Mesendoderm (in vitro differentiated cells): ENCODE measurements at regions not wholly inside any gene's neighbourhood (a gene's known extent, or its start where the extent isn't known, plus 50 kb on each side); places are given as distances from the start of the nearest gene placed in this dataset.

ENCODE experiments used
- DNase-seq: peaks from one replicate; pipeline ENCODE4 v3.0.0; 2013
- H2AK5ac ChIP-seq: 2 replicates; pipeline ENCODE4 v1.6.1; 2013; ENCODE audit warnings: low read length, inconsistent platforms
- H2BK120ac ChIP-seq: 2 replicates; pipeline ENCODE4 v1.6.1; 2013; ENCODE audit warnings: low read depth, mild to moderate bottlenecking, low read length, moderate library complexity, mixed read lengths
- H2BK15ac ChIP-seq: replicated peaks from 2 replicates; pipeline ENCODE4 v1.6.1; 2013; ENCODE audit warnings: low read depth, mild to moderate bottlenecking, moderate library complexity
- H2BK5ac ChIP-seq: 2 replicates; pipeline ENCODE4 v1.6.1; 2013; ENCODE audit warnings: low read length, inconsistent platforms
- H3K18ac ChIP-seq: 2 replicates; pipeline ENCODE4 v1.6.1; 2013; ENCODE audit warnings: mild to moderate bottlenecking, low read length, mixed read lengths
- H3K23ac ChIP-seq: one replicate; pipeline ENCODE4 v1.6.1; 2013; ENCODE audit warnings: low read length
- H3K27ac ChIP-seq: 2 replicates; pipeline ENCODE4 v1.5.1; 2013; ENCODE audit warnings: low read depth, mild to moderate bottlenecking, inconsistent platforms, low read length, moderate library complexity
- H3K27me3 ChIP-seq: 2 replicates; pipeline ENCODE4 v1.6.1; 2013; ENCODE audit warnings: low read length, control low read depth, mild to moderate bottlenecking, inconsistent platforms; ENCODE audit not compliant: insufficient read depth, poor library complexity
- H3K36me3 ChIP-seq: 2 replicates; pipeline ENCODE4 v1.6.1; 2013; ENCODE audit warnings: low read length, inconsistent platforms; ENCODE audit not compliant: control insufficient read depth, insufficient read depth
- H3K4ac ChIP-seq: one replicate; pipeline ENCODE4 v1.6.1; 2013; ENCODE audit warnings: low read depth, mild to moderate bottlenecking, low read length, moderate library complexity
- H3K4me1 ChIP-seq: 2 replicates; pipeline ENCODE4 v1.6.1; 2013; ENCODE audit warnings: low read depth, low read length, inconsistent platforms; ENCODE audit not compliant: control insufficient read depth
- H3K4me2 ChIP-seq: 2 replicates; pipeline ENCODE4 v1.6.1; 2013; ENCODE audit warnings: low read length
- H3K4me3 ChIP-seq: 2 replicates; pipeline ENCODE4 v1.5.1; 2013; ENCODE audit warnings: mild to moderate bottlenecking, low read length
- H3K56ac ChIP-seq: one replicate; pipeline ENCODE4 v1.6.1; 2013; ENCODE audit warnings: low read length
- H3K79me1 ChIP-seq: 2 replicates; pipeline ENCODE4 v1.6.1; 2013; ENCODE audit warnings: low read length, inconsistent platforms
- H3K79me2 ChIP-seq: 2 replicates; pipeline ENCODE4 v1.6.1; 2013; ENCODE audit warnings: mild to moderate bottlenecking, low read length; ENCODE audit not compliant: control insufficient read depth, insufficient read depth
- H3K9ac ChIP-seq: 2 replicates; pipeline ENCODE4 v1.6.1; 2013; ENCODE audit warnings: low read length, inconsistent platforms
- H4K5ac ChIP-seq: one replicate; pipeline ENCODE4 v1.6.1; 2013; ENCODE audit warnings: low read length
- H4K8ac ChIP-seq: one replicate; pipeline ENCODE4 v1.6.1; 2013; ENCODE audit warnings: low read depth, mild to moderate bottlenecking, control low read depth, low read length, moderate library complexity
- WGBS: extraction: QIAGEN DNeasy Blood & Tissue Kit; methylation state at CpG from one replicate; pipeline ENCODE4 v1.1.7; 2013; ENCODE audit warnings: low lambda C conversion rate, missing lambda C conversion rate; ENCODE audit not compliant: insufficient coverage; ENCODE audit errors: extremely low coverage; 5-methylcytosine and 5-hydroxymethylcytosine counted together

GRCh38 chr10:69687426-69687825, 57.4 kb downstream of the FAM241B start:
- no peaks in the 10 kb centered on the region for H3K27me3 ChIP-seq
- no peaks in the 10 kb centered on the region for H3K79me2 ChIP-seq
- DNase-seq = no peak
- no peak overlapping the region for H3K27ac ChIP-seq
- H3K18ac ChIP-seq = no peak overlapping the region
- no peak overlapping the region for H3K4me3 ChIP-seq
- no peaks in the 10 kb centered on the region for H3K4me1 ChIP-seq
- H3K23ac ChIP-seq = no peak overlapping the region
- H2BK5ac ChIP-seq = no peak overlapping the region
- no peak overlapping the region for H3K9ac ChIP-seq
- H4K8ac ChIP-seq = no peak overlapping the region
- no peak overlapping the region for H2BK120ac ChIP-seq
- H3K56ac ChIP-seq = no peak overlapping the region
- H2AK5ac ChIP-seq = no peak overlapping the region
- no peak overlapping the region for H4K5ac ChIP-seq
- H3K4ac ChIP-seq = no peak overlapping the region
- no peak overlapping the region for H2BK15ac ChIP-seq
- H3K36me3 ChIP-seq = no peaks in the 10 kb centered on the region
- H3K4me2 ChIP-seq = no peak overlapping the region
- no peaks in the 10 kb centered on the region for H3K79me1 ChIP-seq
- WGBS = no CpG with 5 or more reads among the region's 2 CpGs

- no peaks in the 10 kb centered on the region for H3K27me3 ChIP-seq
- H3K36me3 ChIP-seq = no peaks in the 10 kb centered on the region
- no peak overlapping the region for H3K18ac ChIP-seq
- no CpG with 5 or more reads among the region's 6 CpGs for WGBS
- no peak overlapping the region for H3K4ac ChIP-seq
- no peak overlapping the region for H3K27ac ChIP-seq
- no peak overlapping the region for H3K9ac ChIP-seq
- H3K79me2 ChIP-seq = no peaks in the 10 kb centered on the region
- no peaks in the 10 kb centered on the region for H3K4me1 ChIP-seq
- no peak overlapping the region for H4K8ac ChIP-seq
- H2BK120ac ChIP-seq = no peak overlapping the region
- H3K4me3 ChIP-seq = no peak overlapping the region
- H2BK15ac ChIP-seq = no peak overlapping the region
- H3K23ac ChIP-seq = no peak overlapping the region
- H3K79me1 ChIP-seq = no peaks in the 10 kb centered on the region
- H2BK5ac ChIP-seq = no peak overlapping the region
- H3K56ac ChIP-seq = no peak overlapping the region
- H2AK5ac ChIP-seq = no peak overlapping the region
- H4K5ac ChIP-seq = no peak overlapping the region
- no peak for DNase-seq
- H3K4me2 ChIP-seq = no peak overlapping the region
Measured at GRCh38 chr10:69692267-69692666, 62.2 kb downstream of the FAM241B start.

GRCh38 chr10:69692891-69693290, 62.8 kb downstream of the FAM241B start:
- no CpG with 5 or more reads among the region's 6 CpGs for WGBS
- H3K36me3 ChIP-seq = no peaks in the 10 kb centered on the region
- no peak overlapping the region for H3K9ac ChIP-seq
- H2AK5ac ChIP-seq = no peak overlapping the region
- H3K27me3 ChIP-seq = no peaks in the 10 kb centered on the region
- no peaks in the 10 kb centered on the region for H3K79me1 ChIP-seq
- H3K56ac ChIP-seq = no peak overlapping the region
- no peak overlapping the region for H2BK5ac ChIP-seq
- no peak overlapping the region for H2BK120ac ChIP-seq
- H4K5ac ChIP-seq = no peak overlapping the region
- no peak overlapping the region for H3K23ac ChIP-seq
- H3K4me2 ChIP-seq = no peak overlapping the region
- no peak overlapping the region for H3K4me3 ChIP-seq
- no peaks in the 10 kb centered on the region for H3K4me1 ChIP-seq
- no peak overlapping the region for H3K18ac ChIP-seq
- DNase-seq = no peak
- H3K27ac ChIP-seq = no peak overlapping the region
- H3K4ac ChIP-seq = no peak overlapping the region
- no peak overlapping the region for H2BK15ac ChIP-seq
- H3K79me2 ChIP-seq = no peaks in the 10 kb centered on the region
- no peak overlapping the region for H4K8ac ChIP-seq

DNA sequence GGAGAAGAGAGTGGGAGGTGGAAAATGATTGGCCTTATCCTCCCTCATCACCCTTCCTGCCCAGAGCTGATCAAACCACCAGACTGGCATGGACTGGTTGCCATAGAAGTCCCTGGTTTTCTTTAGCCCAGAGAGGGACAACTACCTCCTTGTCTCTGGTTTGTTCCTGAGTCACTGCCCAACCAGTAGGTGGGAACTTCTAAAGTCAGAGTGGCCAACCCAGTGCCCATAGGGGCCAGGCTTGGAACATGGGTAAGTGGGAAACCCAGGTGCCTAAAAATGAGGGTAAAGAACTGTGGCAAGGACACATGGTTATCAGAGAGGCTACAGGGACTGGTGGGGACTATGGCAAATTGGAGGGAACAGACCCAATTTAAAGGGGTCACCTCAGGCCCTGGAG, 63.8 kb downstream of the FAM241B start:
- no peak overlapping the region for H3K4me3 ChIP-seq
- no peak overlapping the region for H3K4me2 ChIP-seq
- H3K4ac ChIP-seq = no peak overlapping the region
- H3K36me3 ChIP-seq = no peaks in the 10 kb centered on the region
- H3K9ac ChIP-seq = no peak overlapping the region
- H2BK15ac ChIP-seq = no peak overlapping the region
- H2AK5ac ChIP-seq = no peak overlapping the region
- H4K8ac ChIP-seq = no peak overlapping the region
- H2BK5ac ChIP-seq = no peak overlapping the region
- no peak overlapping the region for H3K56ac ChIP-seq
- H4K5ac ChIP-seq = no peak overlapping the region
- no peaks in the 10 kb centered on the region for H3K79me2 ChIP-seq
- H2BK120ac ChIP-seq = no peak overlapping the region
- no peak overlapping the region for H3K18ac ChIP-seq
- H3K27ac ChIP-seq = no peak overlapping the region
- no peak overlapping the region for H3K23ac ChIP-seq
- DNase-seq = no peak
- no peaks in the 10 kb centered on the region for H3K4me1 ChIP-seq
- H3K79me1 ChIP-seq = no peaks in the 10 kb centered on the region
- H3K27me3 ChIP-seq = no peaks in the 10 kb centered on the region

GRCh38 chr10:69696073-69696731, 66.2 kb downstream of the FAM241B start:
- H3K4me2 ChIP-seq = no peak overlapping the region
- WGBS = no CpG with 5 or more reads among the region's 9 CpGs
- H3K79me1 ChIP-seq = no peaks in the 10 kb centered on the region
- no peak overlapping the region for H3K4me3 ChIP-seq
- no peaks in the 10 kb centered on the region for H3K27me3 ChIP-seq
- H3K56ac ChIP-seq = no peak overlapping the region
- H2BK5ac ChIP-seq = no peak overlapping the region
- no peak overlapping the region for H3K23ac ChIP-seq
- H3K79me2 ChIP-seq = no peaks in the 10 kb centered on the region
- H2BK120ac ChIP-seq = no peak overlapping the region
- no peak overlapping the region for H4K8ac ChIP-seq
- no peak overlapping the region for H2BK15ac ChIP-seq
- no peak overlapping the region for H3K18ac ChIP-seq
- H2AK5ac ChIP-seq = no peak overlapping the region
- DNase-seq = peak; percentile 93
- no peak overlapping the region for H3K9ac ChIP-seq
- H3K4ac ChIP-seq = no peak overlapping the region
- H3K4me1 ChIP-seq = no peaks in the 10 kb centered on the region
- H3K27ac ChIP-seq = no peak overlapping the region
- no peak overlapping the region for H4K5ac ChIP-seq
- no peaks in the 10 kb centered on the region for H3K36me3 ChIP-seq

DNA sequence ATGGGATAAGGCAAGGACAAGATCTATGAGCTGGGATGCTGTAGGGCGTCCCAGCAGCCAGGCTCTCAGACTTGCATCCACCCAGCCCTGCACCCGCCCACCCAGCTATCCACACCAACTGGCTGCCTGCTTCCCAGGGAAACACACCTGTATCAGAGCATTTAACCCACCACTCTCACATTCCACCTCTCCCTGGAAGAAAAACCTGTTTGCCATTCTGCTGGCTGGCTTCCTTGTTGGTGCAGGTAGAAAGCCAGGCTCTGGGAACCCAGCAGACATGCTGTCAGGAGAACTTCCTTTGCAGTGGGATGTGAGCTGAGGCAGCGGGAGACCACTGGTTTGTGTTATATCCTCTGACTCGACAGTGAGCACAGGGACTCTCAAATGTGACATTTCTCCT, 67.0 kb downstream of the FAM241B start:
- no peaks in the 10 kb centered on the region for H3K27me3 ChIP-seq
- H3K79me2 ChIP-seq = no peaks in the 10 kb centered on the region
- H2BK15ac ChIP-seq = no peak overlapping the region

More for the DNA sequence above, 67.0 kb downstream of the FAM241B start:
- Histone ChIP-seq H3K56ac (no peak overlapping the region), H3K4me2 (no peak overlapping the region), H3K4me3 (no peak overlapping the region), H4K5ac (no peak overlapping the region), H3K9ac (no peak overlapping the region), H2AK5ac (no peak overlapping the region), H2BK120ac (no peak overlapping the region), H4K8ac (no peak overlapping the region), H3K4ac (no peak overlapping the region), H2BK5ac (no peak overlapping the region), H3K27ac (no peak overlapping the region), H3K4me1 (no peaks in the 10 kb centered on the region), H3K23ac (peak overlapping the region; percentile 45), H3K18ac (no peak overlapping the region), H3K36me3 (no peaks in the 10 kb centered on the region), H3K79me1 (no peaks in the 10 kb centered on the region)
- no CpG with 5 or more reads among the region's 4 CpGs for WGBS
- no peak for DNase-seq
